ENCODE measurements at regions not wholly inside any gene's neighbourhood (a gene's known extent, or its start where the extent isn't known, plus 50 kb on each side); places are given as distances from the start of the nearest gene placed in this dataset.

GRCh38 chr17:15006421-15007128 is 258.6 kb downstream of the PMP22 start:
- no peaks in the 10 kb centered on the region for H3K27me3 ChIP-seq (ENCODE audit: low read depth, low read length)
- H3K4me1 ChIP-seq (ENCODE audit: control insufficient read depth in 1 of 2, insufficient read depth in 2 of 2, low read length in 2 of 2) = no peaks in the 10 kb centered on the region
- H3K9me3 ChIP-seq (ENCODE audit: control insufficient read depth in 1 of 2, low read length in 2 of 2) = no peaks in the 10 kb centered on the region
- H3K4me3 ChIP-seq (ENCODE audit: low read depth in 1 of 2, low read length in 2 of 2) = no peak overlapping the region
- no peaks in the 10 kb centered on the region for H3K36me3 ChIP-seq (ENCODE audit: control insufficient read depth in 1 of 2, insufficient read depth in 2 of 2, low read length in 2 of 2)
- no peak overlapping the region for H3K27ac ChIP-seq (ENCODE audit: low read length)

GRCh38 chr17:15000661-15001060 is 264.5 kb downstream of the PMP22 start:
- H3K4me1 ChIP-seq (ENCODE audit: control insufficient read depth in 1 of 2, insufficient read depth in 2 of 2, low read length in 2 of 2) = no peaks in the 10 kb centered on the region
- no peaks in the 10 kb centered on the region for H3K9me3 ChIP-seq (ENCODE audit: control insufficient read depth in 1 of 2, low read length in 2 of 2)
- H3K27me3 ChIP-seq (ENCODE audit: low read depth, low read length) = no peaks in the 10 kb centered on the region
- H3K36me3 ChIP-seq (ENCODE audit: control insufficient read depth in 1 of 2, insufficient read depth in 2 of 2, low read length in 2 of 2) = no peaks in the 10 kb centered on the region
- no peak overlapping the region for H3K4me3 ChIP-seq (ENCODE audit: low read depth in 1 of 2, low read length in 2 of 2)
- H3K27ac ChIP-seq (ENCODE audit: low read length) = no peak overlapping the region

GRCh38 chr17:14997290-14997689 is 267.8 kb downstream of the PMP22 start:
- no peaks in the 10 kb centered on the region for H3K9me3 ChIP-seq (ENCODE audit: control insufficient read depth in 1 of 2, low read length in 2 of 2)
- H3K36me3 ChIP-seq (ENCODE audit: control insufficient read depth in 1 of 2, insufficient read depth in 2 of 2, low read length in 2 of 2) = no peaks in the 10 kb centered on the region
- H3K4me1 ChIP-seq (ENCODE audit: control insufficient read depth in 1 of 2, insufficient read depth in 2 of 2, low read length in 2 of 2) = no peaks in the 10 kb centered on the region
- H3K4me3 ChIP-seq (ENCODE audit: low read depth in 1 of 2, low read length in 2 of 2) = no peak overlapping the region
- no peak overlapping the region for H3K27ac ChIP-seq (ENCODE audit: low read length)
- no peaks in the 10 kb centered on the region for H3K27me3 ChIP-seq (ENCODE audit: low read depth, low read length)

- Histone ChIP-seq H3K36me3 (ENCODE audit: control insufficient read depth in 1 of 2, insufficient read depth in 2 of 2, low read length in 2 of 2) (no peaks in the 10 kb centered on the region), H3K27me3 (ENCODE audit: low read depth, low read length) (no peaks in the 10 kb centered on the region), H3K9me3 (ENCODE audit: control insufficient read depth in 1 of 2, low read length in 2 of 2) (no peaks in the 10 kb centered on the region), H3K27ac (ENCODE audit: low read length) (no peak overlapping the region), H3K4me3 (ENCODE audit: low read depth in 1 of 2, low read length in 2 of 2) (no peak overlapping the region), H3K4me1 (ENCODE audit: control insufficient read depth in 1 of 2, insufficient read depth in 2 of 2, low read length in 2 of 2) (no peaks in the 10 kb centered on the region)
These were observed 279.0 kb downstream of the PMP22 start for GRCh38 chr17:14986127-14986526.

GRCh38 chr17:14972844-14973243 is 292.3 kb downstream of the PMP22 start:
- H3K27ac ChIP-seq (ENCODE audit: low read length) = no peak overlapping the region
- H3K36me3 ChIP-seq (ENCODE audit: control insufficient read depth in 1 of 2, insufficient read depth in 2 of 2, low read length in 2 of 2) = no peaks in the 10 kb centered on the region
- peaks cover 0 to 13% of the 10 kb centered on the region in 2 donors for H3K9me3 ChIP-seq (ENCODE audit: control insufficient read depth in 1 of 2, low read length in 2 of 2)
- H3K4me1 ChIP-seq (ENCODE audit: control insufficient read depth in 1 of 2, insufficient read depth in 2 of 2, low read length in 2 of 2) = no peaks in the 10 kb centered on the region
- no peaks in the 10 kb centered on the region for H3K27me3 ChIP-seq (ENCODE audit: low read depth, low read length)
- H3K4me3 ChIP-seq (ENCODE audit: low read depth in 1 of 2, low read length in 2 of 2) = no peak overlapping the region

- H3K27ac ChIP-seq (ENCODE audit: low read length) = no peak overlapping the region
- H3K4me1 ChIP-seq (ENCODE audit: control insufficient read depth in 1 of 2, insufficient read depth in 2 of 2, low read length in 2 of 2) = no peaks in the 10 kb centered on the region
- H3K36me3 ChIP-seq (ENCODE audit: control insufficient read depth in 1 of 2, insufficient read depth in 2 of 2, low read length in 2 of 2) = no peaks in the 10 kb centered on the region
- H3K9me3 ChIP-seq (ENCODE audit: control insufficient read depth in 1 of 2, low read length in 2 of 2) = peaks cover 0 to 13% of the 10 kb centered on the region in 2 donors
- peak overlapping the region in 1 of 2 donors; percentile 10 for H3K4me3 ChIP-seq (ENCODE audit: low read depth in 1 of 2, low read length in 2 of 2)
- H3K27me3 ChIP-seq (ENCODE audit: low read depth, low read length) = no peaks in the 10 kb centered on the region
These were observed 294.1 kb downstream of the PMP22 start for GRCh38 chr17:14971054-14971453.

- H3K4me1 ChIP-seq (ENCODE audit: control insufficient read depth in 1 of 2, insufficient read depth in 2 of 2, low read length in 2 of 2) = no peaks in the 10 kb centered on the region
- no peaks in the 10 kb centered on the region for H3K27me3 ChIP-seq (ENCODE audit: low read depth, low read length)
- no peak overlapping the region for H3K4me3 ChIP-seq (ENCODE audit: low read depth in 1 of 2, low read length in 2 of 2)
- no peaks in the 10 kb centered on the region for H3K36me3 ChIP-seq (ENCODE audit: control insufficient read depth in 1 of 2, insufficient read depth in 2 of 2, low read length in 2 of 2)
- peaks cover 0 to 6% of the 10 kb centered on the region in 2 donors for H3K9me3 ChIP-seq (ENCODE audit: control insufficient read depth in 1 of 2, low read length in 2 of 2)
- H3K27ac ChIP-seq (ENCODE audit: low read length) = no peak overlapping the region
These were observed 305.9 kb downstream of the PMP22 start for GRCh38 chr17:14959106-14959648.

GRCh38 chr17:14953405-14953804 is 311.7 kb downstream of the PMP22 start:
- no peaks in the 10 kb centered on the region for H3K36me3 ChIP-seq (ENCODE audit: control insufficient read depth in 1 of 2, insufficient read depth in 2 of 2, low read length in 2 of 2)
- H3K4me3 ChIP-seq (ENCODE audit: low read depth in 1 of 2, low read length in 2 of 2) = no peak overlapping the region
- no peaks in the 10 kb centered on the region for H3K4me1 ChIP-seq (ENCODE audit: control insufficient read depth in 1 of 2, insufficient read depth in 2 of 2, low read length in 2 of 2)
- no peaks in the 10 kb centered on the region for H3K9me3 ChIP-seq (ENCODE audit: control insufficient read depth in 1 of 2, low read length in 2 of 2)
- H3K27ac ChIP-seq (ENCODE audit: low read length) = no peak overlapping the region
- H3K27me3 ChIP-seq (ENCODE audit: low read depth, low read length) = no peaks in the 10 kb centered on the region

GRCh38 chr17:14950686-14951085 is 314.4 kb downstream of the PMP22 start:
- H3K27me3 ChIP-seq (ENCODE audit: low read depth, low read length) = no peaks in the 10 kb centered on the region
- H3K36me3 ChIP-seq (ENCODE audit: control insufficient read depth in 1 of 2, insufficient read depth in 2 of 2, low read length in 2 of 2) = no peaks in the 10 kb centered on the region
- H3K4me3 ChIP-seq (ENCODE audit: low read depth in 1 of 2, low read length in 2 of 2) = no peak overlapping the region
- H3K27ac ChIP-seq (ENCODE audit: low read length) = no peak overlapping the region
- H3K9me3 ChIP-seq (ENCODE audit: control insufficient read depth in 1 of 2, low read length in 2 of 2) = no peaks in the 10 kb centered on the region
- H3K4me1 ChIP-seq (ENCODE audit: control insufficient read depth in 1 of 2, insufficient read depth in 2 of 2, low read length in 2 of 2) = no peaks in the 10 kb centered on the region

- no peaks in the 10 kb centered on the region for H3K9me3 ChIP-seq (ENCODE audit: control insufficient read depth in 1 of 2, low read length in 2 of 2)
- no peak overlapping the region for H3K4me3 ChIP-seq (ENCODE audit: low read depth in 1 of 2, low read length in 2 of 2)
- H3K27ac ChIP-seq (ENCODE audit: low read length) = no peak overlapping the region
- no peaks in the 10 kb centered on the region for H3K27me3 ChIP-seq (ENCODE audit: low read depth, low read length)
- no peaks in the 10 kb centered on the region for H3K4me1 ChIP-seq (ENCODE audit: control insufficient read depth in 1 of 2, insufficient read depth in 2 of 2, low read length in 2 of 2)
- no peaks in the 10 kb centered on the region for H3K36me3 ChIP-seq (ENCODE audit: control insufficient read depth in 1 of 2, insufficient read depth in 2 of 2, low read length in 2 of 2)
These were observed 314.9 kb downstream of the PMP22 start for GRCh38 chr17:14950216-14950615.

- Histone ChIP-seq H3K4me3 (ENCODE audit: low read depth in 1 of 2, low read length in 2 of 2) (no peak overlapping the region), H3K36me3 (ENCODE audit: control insufficient read depth in 1 of 2, insufficient read depth in 2 of 2, low read length in 2 of 2) (no peaks in the 10 kb centered on the region), H3K27me3 (ENCODE audit: low read depth, low read length) (no peaks in the 10 kb centered on the region), H3K4me1 (ENCODE audit: control insufficient read depth in 1 of 2, insufficient read depth in 2 of 2, low read length in 2 of 2) (peaks cover 0 to 3% of the 10 kb centered on the region in 2 donors), H3K9me3 (ENCODE audit: control insufficient read depth in 1 of 2, low read length in 2 of 2) (no peaks in the 10 kb centered on the region), H3K27ac (ENCODE audit: low read length) (no peak overlapping the region)
These were observed 317.5 kb downstream of the PMP22 start for GRCh38 chr17:14947671-14948070.

- Histone ChIP-seq H3K9me3 (ENCODE audit: control insufficient read depth in 1 of 2, low read length in 2 of 2) (no peaks in the 10 kb centered on the region), H3K27me3 (ENCODE audit: low read depth, low read length) (no peaks in the 10 kb centered on the region), H3K36me3 (ENCODE audit: control insufficient read depth in 1 of 2, insufficient read depth in 2 of 2, low read length in 2 of 2) (no peaks in the 10 kb centered on the region), H3K4me3 (ENCODE audit: low read depth in 1 of 2, low read length in 2 of 2) (no peak overlapping the region), H3K27ac (ENCODE audit: low read length) (no peak overlapping the region), H3K4me1 (ENCODE audit: control insufficient read depth in 1 of 2, insufficient read depth in 2 of 2, low read length in 2 of 2) (peaks cover 0 to 4% of the 10 kb centered on the region in 2 donors)
These were observed 318.6 kb downstream of the PMP22 start for GRCh38 chr17:14946481-14946880.
